CD4-positive, alpha-beta T cell treated with Interleukin-10 for 1 hour (primary cell): ENCODE measurements at regions not wholly inside any gene's neighbourhood (a gene's known extent, or its start where the extent isn't known, plus 50 kb on each side); places are given as distances from the start of the nearest gene placed in this dataset.

Experiments used
- DNase-seq: peaks from one replicate; pipeline ENCODE4 v3.0.0-alpha.2; 2020

GRCh38 chr5:125263356-125263755 lies 516.9 kb upstream of the ZNF608 start:
- no peak for DNase-seq

- DNase-seq: no peak
Observed at GRCh38 chr5:125266106-125266505, 519.7 kb upstream of the ZNF608 start.

- no peak for DNase-seq
Observed at GRCh38 chr5:125267636-125268248, 521.3 kb upstream of the ZNF608 start.

GRCh38 chr5:125269926-125270325 lies 523.5 kb upstream of the ZNF608 start:
- no peak for DNase-seq

GRCh38 chr5:125272357-125272756 lies 525.9 kb upstream of the ZNF608 start:
- DNase-seq: no peak

- no peak for DNase-seq
Observed at GRCh38 chr5:125274211-125274610, 527.8 kb upstream of the ZNF608 start.

- no peak for DNase-seq
Observed at GRCh38 chr5:125274938-125275724, 528.7 kb upstream of the ZNF608 start.

GRCh38 chr5:125275725-125276090 lies 529.3 kb upstream of the ZNF608 start:
- no peak for DNase-seq

- no peak for DNase-seq
Observed at GRCh38 chr5:125276096-125276495, 529.7 kb upstream of the ZNF608 start.

- DNase-seq: no peak
Observed at GRCh38 chr5:125277494-125278154, 531.2 kb upstream of the ZNF608 start.

- DNase-seq: no peak
Observed at GRCh38 chr5:125278711-125279110, 532.3 kb upstream of the ZNF608 start.

- no peak for DNase-seq
Observed at GRCh38 chr5:125281667-125282066, 535.2 kb upstream of the ZNF608 start.

- no peak for DNase-seq
Observed at GRCh38 chr5:125283372-125283771, 536.9 kb upstream of the ZNF608 start.

GRCh38 chr5:125286271-125286670 lies 539.8 kb upstream of the ZNF608 start:
- no peak for DNase-seq

- no peak for DNase-seq
Observed at GRCh38 chr5:125289606-125290005, 543.2 kb upstream of the ZNF608 start.

- DNase-seq: no peak
Observed at GRCh38 chr5:125290935-125291334, 544.5 kb upstream of the ZNF608 start.

GRCh38 chr5:125291447-125291846 lies 545.0 kb upstream of the ZNF608 start:
- no peak for DNase-seq

GRCh38 chr5:125293223-125293622 lies 546.8 kb upstream of the ZNF608 start:
- no peak for DNase-seq

- no peak for DNase-seq
Observed at GRCh38 chr5:125293726-125294125, 547.3 kb upstream of the ZNF608 start.

GRCh38 chr5:125294844-125295243 lies 548.4 kb upstream of the ZNF608 start:
- DNase-seq: no peak

- no peak for DNase-seq
Observed at GRCh38 chr5:125295405-125295872, 549.0 kb upstream of the ZNF608 start.

- DNase-seq: no peak
Observed at GRCh38 chr5:125298258-125298657, 551.8 kb upstream of the ZNF608 start.

- DNase-seq: no peak
Observed at GRCh38 chr5:125298746-125299379, 552.4 kb upstream of the ZNF608 start.

GRCh38 chr5:125301711-125302110 lies 555.3 kb upstream of the ZNF608 start:
- DNase-seq: no peak
